ENCODE measurements at regions not wholly inside any gene's neighbourhood (a gene's known extent, or its start where the extent isn't known, plus 50 kb on each side); places are given as distances from the start of the nearest gene placed in this dataset.

DNA sequence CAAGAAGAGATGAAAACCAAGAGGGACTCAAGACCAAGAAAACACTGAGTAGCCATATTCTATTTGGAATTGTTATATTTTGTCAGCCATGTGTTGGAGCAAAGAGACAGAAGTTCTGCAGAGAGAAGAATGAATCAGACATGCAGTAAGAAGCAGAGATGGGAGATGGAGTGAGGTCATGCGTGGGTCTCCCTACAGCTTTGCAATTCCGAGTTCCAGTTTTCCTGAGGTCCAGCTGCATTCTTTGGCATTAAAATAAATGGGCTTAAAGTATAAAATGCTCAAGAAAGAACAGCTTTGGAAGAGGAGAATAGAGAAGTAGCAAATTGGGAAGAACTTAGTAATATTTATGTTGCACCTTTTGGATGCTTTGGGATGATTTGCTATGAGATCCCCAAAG, 361.6 kb downstream of the NPR3 start:
- no peak for TF ChIP-seq POLR2A (IDR thresholded peaks at IDR 0.05)
- TF ChIP-seq, protein P1, sequence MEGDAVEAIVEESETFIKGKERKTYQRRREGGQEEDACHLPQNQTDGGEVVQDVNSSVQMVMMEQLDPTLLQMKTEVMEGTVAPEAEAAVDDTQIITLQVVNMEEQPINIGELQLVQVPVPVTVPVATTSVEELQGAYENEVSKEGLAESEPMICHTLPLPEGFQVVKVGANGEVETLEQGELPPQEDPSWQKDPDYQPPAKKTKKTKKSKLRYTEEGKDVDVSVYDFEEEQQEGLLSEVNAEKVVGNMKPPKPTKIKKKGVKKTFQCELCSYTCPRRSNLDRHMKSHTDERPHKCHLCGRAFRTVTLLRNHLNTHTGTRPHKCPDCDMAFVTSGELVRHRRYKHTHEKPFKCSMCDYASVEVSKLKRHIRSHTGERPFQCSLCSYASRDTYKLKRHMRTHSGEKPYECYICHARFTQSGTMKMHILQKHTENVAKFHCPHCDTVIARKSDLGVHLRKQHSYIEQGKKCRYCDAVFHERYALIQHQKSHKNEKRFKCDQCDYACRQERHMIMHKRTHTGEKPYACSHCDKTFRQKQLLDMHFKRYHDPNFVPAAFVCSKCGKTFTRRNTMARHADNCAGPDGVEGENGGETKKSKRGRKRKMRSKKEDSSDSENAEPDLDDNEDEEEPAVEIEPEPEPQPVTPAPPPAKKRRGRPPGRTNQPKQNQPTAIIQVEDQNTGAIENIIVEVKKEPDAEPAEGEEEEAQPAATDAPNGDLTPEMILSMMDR (IDR thresholded peaks at IDR 0.05): no peak
